ENCODE measurements at regions not wholly inside any gene's neighbourhood (a gene's known extent, or its start where the extent isn't known, plus 50 kb on each side); places are given as distances from the start of the nearest gene placed in this dataset.

DNA sequence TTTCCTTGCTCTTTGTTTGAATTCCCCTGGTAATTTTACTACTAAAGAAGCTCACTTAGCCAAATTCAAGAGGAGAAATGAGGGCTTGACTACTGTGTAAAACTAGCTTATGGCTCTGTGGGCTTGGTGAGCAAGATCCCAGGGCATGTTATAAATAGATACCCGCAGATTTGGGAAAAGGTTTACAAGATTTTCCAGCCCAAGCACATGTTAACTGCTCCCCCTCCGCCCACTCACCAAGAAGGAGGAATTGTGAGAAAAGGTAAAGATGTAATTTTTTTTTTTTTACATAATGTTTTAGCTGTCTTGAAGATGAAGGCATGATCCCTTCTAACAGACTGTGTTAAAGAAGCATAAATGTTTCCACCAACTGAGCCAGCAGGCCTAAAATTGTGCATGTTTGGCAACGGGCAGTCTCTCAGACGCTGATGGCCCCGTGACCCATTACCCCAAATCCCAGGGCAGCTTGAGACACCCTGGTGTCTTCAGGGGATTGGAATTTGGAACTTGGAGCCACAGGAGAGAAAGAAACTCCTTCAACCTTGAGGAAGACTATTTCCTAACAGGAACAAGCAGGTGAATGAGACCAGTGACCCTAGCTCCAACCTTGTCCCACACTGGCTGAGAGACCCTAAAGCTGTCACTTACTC lies 429.8 kb upstream of the CELF2 start:
- no peak for DNase-seq (ENCODE audit: low read depth)

GRCh38 chr10:10589540-10590303 lies 427.9 kb upstream of the CELF2 start:
- no peak for DNase-seq (ENCODE audit: low read depth)

DNA sequence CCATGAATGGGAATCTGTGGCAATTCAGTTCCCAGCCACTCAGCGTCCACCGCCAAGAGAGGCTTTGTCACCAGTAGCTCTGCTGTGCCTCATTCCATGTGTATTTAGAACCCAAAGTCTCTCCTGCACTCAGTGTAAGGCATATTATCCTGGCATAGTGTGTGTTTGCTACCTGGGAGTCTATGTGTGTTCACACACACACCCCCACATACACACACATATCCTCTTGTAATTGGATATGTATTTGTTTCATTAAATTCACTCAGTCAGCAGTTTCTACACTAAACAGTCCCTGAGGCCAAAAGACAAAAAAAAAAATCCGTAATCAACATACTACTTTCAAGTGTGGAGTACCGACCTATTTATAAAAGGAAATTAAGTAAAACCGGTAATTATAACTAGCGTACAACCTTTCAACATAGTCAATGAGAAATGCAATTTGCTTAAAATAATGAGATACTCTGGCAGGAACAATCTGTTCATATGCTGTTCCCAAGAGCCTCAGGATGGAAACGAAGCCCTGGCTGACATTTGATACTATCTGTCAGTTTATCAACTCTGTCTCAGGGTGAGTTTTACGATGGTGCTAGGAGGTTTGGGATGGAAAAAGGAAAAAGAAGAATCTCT lies 425.8 kb upstream of the CELF2 start:
- DNase-seq (ENCODE audit: low read depth) = no peak

GRCh38 chr10:10596256-10596655 lies 421.4 kb upstream of the CELF2 start:
- DNase-seq (ENCODE audit: low read depth) = no peak

- no peak for DNase-seq (ENCODE audit: low read depth)
Observed at GRCh38 chr10:10598297-10598696, 419.4 kb upstream of the CELF2 start.

- no peak for DNase-seq (ENCODE audit: low read depth)
Observed at GRCh38 chr10:10600004-10600403, 417.7 kb upstream of the CELF2 start.

DNA sequence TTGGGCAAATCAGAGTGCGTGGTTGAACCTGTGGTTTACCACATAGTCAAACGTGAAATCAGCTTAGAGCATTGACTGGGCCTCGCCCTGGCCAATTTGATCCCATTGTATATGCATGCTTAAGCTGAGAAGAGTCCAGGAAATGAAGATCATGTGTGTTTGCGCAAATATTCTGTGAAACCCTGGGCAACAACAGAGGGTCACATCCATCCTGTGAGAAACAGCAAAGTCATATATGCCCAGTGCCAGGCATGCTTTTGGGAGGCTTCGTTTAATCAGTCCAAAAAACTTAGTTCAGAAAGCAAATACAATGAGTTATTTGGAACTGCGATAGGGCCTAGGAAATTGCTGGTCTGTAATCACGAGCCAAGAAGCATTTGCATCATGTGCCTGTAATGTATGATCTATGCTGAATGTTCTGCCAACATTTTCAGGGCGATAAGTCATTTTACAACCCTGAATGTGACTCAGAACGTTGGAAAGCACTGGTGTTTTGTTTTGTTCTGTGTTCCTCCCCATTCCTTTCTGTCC lies 412.1 kb upstream of the CELF2 start:
- no peak for DNase-seq (ENCODE audit: low read depth)

DNA sequence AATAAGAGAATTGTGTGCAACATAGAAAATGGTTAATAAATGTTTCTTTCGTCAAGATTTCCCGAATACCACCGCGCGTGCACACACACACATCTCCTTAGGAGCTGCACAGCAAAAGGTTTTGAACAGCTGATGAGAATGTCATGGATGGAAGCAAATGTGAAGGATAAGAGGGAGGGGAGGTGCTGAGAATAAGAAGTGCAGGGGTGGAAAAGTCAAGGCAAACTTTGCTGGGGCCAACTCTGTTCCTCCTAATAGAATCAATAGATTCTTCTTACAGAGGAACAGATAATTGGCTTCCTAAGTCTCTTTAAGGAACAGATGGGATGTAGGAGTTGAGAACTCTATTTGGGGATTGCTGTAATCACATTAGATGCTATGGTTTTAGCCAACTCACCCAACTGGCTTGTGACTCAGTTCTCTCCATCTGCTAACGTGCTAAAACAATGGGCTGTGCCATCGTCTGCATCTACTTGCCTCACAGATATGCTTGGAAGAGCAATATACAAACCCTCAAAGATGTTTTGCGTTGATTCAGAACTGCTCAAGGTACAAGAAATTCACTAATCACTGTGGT lies 408.2 kb upstream of the CELF2 start:
- no peak for DNase-seq (ENCODE audit: low read depth)

DNA sequence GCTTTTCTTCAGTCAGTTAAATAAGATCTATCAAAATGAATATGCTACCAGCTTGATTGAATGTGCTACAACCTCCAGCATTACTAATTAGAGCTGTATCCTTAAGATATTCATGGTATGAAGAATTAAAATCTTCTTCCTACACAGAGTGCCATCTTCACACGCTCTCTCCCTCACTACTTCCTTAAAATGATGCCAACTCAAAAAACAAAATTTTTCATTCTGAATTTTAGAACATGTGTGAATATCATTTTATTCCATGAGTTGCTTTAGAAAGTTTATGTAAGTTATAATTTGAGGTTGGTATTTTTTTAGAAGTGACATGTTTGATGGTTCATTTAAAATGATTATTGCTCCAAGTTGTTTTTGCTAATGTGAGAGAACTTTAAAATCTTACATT lies 407.5 kb upstream of the CELF2 start:
- DNase-seq (ENCODE audit: low read depth) = no peak

DNA sequence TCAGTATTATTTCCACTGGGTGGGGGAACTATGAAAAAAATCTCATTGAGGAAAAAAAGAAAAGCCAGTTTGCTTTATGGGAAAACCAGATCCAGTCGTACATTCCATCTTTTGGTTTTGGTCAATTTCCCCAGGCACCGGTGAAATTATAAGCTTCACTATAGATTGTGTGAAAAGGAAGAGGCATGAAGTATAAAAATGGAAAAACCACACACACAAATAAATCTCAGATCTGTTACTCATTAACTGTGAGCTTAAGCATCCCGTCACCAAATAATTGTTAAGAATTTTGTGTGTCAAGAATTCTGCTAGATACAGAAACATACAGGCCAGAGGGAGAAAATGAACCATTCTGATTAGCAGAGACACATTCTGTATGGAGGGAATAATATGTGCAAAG lies 405.5 kb upstream of the CELF2 start:
- no peak for DNase-seq (ENCODE audit: low read depth)

DNA sequence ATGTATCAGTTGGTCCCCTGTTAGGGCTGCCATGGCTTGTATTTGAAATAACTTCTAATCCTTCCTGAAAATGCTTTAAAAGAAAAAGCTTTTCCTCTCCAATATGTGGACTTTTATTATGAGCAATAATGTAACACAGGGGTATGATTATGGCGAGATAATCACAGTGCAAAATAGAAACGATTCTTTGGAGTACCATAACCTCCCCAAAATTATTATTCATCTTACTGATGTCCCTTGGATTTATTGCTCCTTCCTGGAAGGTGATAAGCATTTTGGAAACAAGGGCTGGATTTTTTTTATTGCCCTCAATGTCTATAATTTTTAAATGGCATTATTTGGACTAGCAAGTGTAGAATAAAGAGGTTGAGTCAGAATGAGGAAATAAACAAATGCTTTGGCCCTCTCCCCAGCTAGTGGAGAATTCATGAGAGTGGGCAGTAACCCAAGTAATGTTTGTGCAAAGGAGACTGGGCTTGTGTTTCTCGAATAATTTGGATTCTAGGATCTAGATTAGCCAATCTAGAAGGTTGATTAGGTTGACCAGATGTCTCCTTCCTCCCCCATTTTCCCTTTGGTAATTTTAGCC lies 403.9 kb upstream of the CELF2 start:
- no peak for DNase-seq (ENCODE audit: low read depth)

- no peak for DNase-seq (ENCODE audit: low read depth)
Observed at GRCh38 chr10:10617686-10618085, 400.0 kb upstream of the CELF2 start.

- no peak for DNase-seq (ENCODE audit: low read depth)
Observed at GRCh38 chr10:10618139-10618538, 399.5 kb upstream of the CELF2 start.

DNA sequence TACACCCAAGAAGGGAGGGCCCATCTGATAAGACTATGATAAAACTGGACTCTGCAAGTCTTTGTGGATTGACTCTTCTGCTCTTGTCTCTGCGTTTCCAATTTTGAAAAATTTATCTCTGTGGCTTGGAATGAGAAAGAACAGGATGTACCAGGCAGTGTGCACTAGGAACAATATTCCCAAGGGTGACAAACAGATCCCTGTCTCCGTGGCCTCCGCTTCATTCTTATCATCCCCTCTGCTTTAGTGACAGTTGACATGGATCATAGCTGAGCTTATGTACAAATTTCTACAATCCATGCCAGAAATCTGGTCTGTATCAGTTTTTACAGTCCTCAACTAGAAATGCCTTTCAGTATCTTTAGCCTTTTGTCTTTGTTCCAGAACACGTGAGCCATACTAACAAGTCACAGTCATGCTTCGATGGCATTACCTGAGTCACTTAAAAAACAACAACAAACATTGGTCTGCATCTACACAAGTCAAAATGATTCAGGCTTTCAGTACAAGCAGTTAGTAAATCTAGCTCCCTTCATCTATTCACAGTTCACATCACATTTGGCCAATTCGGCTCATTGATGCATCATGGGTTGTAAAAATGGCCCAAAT lies 393.6 kb upstream of the CELF2 start:
- DNase-seq (ENCODE audit: low read depth) = no peak

GRCh38 chr10:10624567-10624962 lies 393.1 kb upstream of the CELF2 start:
- DNase-seq (ENCODE audit: low read depth) = no peak

GRCh38 chr10:10625491-10625890 lies 392.2 kb upstream of the CELF2 start:
- no peak for DNase-seq (ENCODE audit: low read depth)

- no peak for DNase-seq (ENCODE audit: low read depth)
Observed at GRCh38 chr10:10626734-10627133, 390.9 kb upstream of the CELF2 start.

DNA sequence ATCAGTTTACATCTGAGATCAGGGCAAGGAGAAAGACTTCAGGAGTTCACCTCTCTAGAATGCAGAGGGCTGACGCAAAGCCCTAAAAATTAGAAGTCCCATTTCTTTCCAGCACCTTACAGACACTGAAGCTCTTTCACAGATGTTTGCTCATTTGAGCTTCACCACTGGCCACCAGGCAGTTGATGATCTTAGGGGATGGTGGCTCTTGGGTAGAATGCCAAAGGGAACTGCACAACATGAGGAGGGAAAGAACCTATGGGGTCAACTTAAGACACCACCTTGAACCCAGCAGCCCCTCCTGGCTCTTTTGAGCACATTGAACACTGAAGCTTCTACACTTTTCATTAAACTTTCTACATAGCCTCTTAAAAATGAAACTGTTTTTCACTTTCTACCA lies 390.3 kb upstream of the CELF2 start:
- DNase-seq (ENCODE audit: low read depth) = no peak

DNA sequence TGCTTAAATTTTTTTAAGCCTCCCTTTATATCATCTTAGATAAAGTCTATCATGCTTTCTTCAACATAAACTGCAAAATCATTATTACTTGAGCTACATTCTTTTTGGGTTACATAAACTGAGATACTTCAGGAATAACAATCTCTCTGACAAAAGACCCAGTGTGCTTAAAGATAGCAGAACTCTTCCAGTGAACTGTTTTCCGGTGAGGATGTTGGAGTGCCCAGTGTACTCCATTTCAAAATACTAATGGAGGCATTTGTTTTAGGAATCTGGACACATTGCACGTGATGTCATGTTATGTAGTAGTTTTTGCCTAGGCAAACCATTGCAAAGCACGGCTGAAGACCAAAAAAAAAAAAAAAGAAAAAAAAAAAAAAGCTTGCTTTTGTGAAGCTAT lies 388.2 kb upstream of the CELF2 start:
- DNase-seq (ENCODE audit: low read depth) = no peak

- DNase-seq (ENCODE audit: low read depth) = no peak
Observed at GRCh38 chr10:10630281-10630680, 387.4 kb upstream of the CELF2 start.

- no peak for DNase-seq (ENCODE audit: low read depth)
Observed at GRCh38 chr10:10630782-10631181, 386.9 kb upstream of the CELF2 start.

GRCh38 chr10:10642189-10642588 lies 375.5 kb upstream of the CELF2 start:
- no peak for DNase-seq (ENCODE audit: low read depth)
